Smooth muscle cell (in vitro differentiated cells): ENCODE measurements at regions not wholly inside any gene's neighbourhood (a gene's known extent, or its start where the extent isn't known, plus 50 kb on each side); places are given as distances from the start of the nearest gene placed in this dataset.

ENCODE experiments used
- DNase-seq: peaks from one replicate; lab custom pipeline; 2025; ENCODE audit not compliant: unreplicated experiment; lab: John Stamatoyannopoulos, UW
- H2AFZ ChIP-seq: fragments of 200-600 bp; sonication (generic); 2 replicates; pipeline ENCODE4 v1.6.0; 2016; ENCODE audit warnings: antibody characterized with exemption, low read depth, mild to moderate bottlenecking
- H3F3A ChIP-seq: fragments of 200-600 bp; sonication (generic); 2 replicates; pipeline ENCODE4 v1.6.0; 2017; ENCODE audit warnings: antibody characterized with exemption, low read depth
- H3K27ac ChIP-seq: fragments of 200-600 bp; sonication (generic); 2 replicates; pipeline ENCODE4 v1.5.1; 2016; ENCODE audit warnings: low read depth, mild to moderate bottlenecking
- H3K27me3 ChIP-seq: fragments of 200-600 bp; sonication (generic); 2 replicates; pipeline ENCODE4 v1.6.1; 2016; ENCODE audit warnings: low read depth, mild to moderate bottlenecking
- H3K36me3 ChIP-seq: fragments of 200-600 bp; sonication (generic); 2 replicates; pipeline ENCODE4 v1.5.1; 2016; ENCODE audit warnings: low read depth
- H3K4me1 ChIP-seq: fragments of 200-600 bp; sonication (generic); 2 replicates; pipeline ENCODE4 v1.5.1; 2016; ENCODE audit warnings: low read depth
- H3K4me2 ChIP-seq: fragments of 200-600 bp; sonication (generic); 2 replicates; pipeline ENCODE4 v1.6.0; 2016; ENCODE audit warnings: mild to moderate bottlenecking
- H3K4me3 ChIP-seq: fragments of 200-600 bp; sonication (generic); 2 replicates; pipeline ENCODE4 v1.5.1; 2016; ENCODE audit warnings: mild to moderate bottlenecking
- H3K79me2 ChIP-seq: fragments of 200-600 bp; sonication (generic); 2 replicates; pipeline ENCODE4 v1.6.0; 2016; ENCODE audit warnings: low read depth, mild to moderate bottlenecking
- H3K9ac ChIP-seq: fragments of 200-600 bp; sonication (generic); 2 replicates; pipeline ENCODE4 v1.6.0; 2016; ENCODE audit warnings: low read depth
- H3K9me3 ChIP-seq: fragments of 200-600 bp; sonication (generic); replicated peaks from 2 replicates; pipeline ENCODE4 v1.5.1; 2016; ENCODE audit warnings: low read depth
- H4K20me1 ChIP-seq: fragments of 200-600 bp; sonication (generic); 2 replicates; pipeline ENCODE4 v1.6.0; 2016; ENCODE audit warnings: low read depth
- CTCF ChIP-seq: fragments of 200-600 bp; sonication (generic); IDR thresholded peaks from 2 replicates; pipeline ENCODE4 v1.5.1; 2017; ENCODE audit warnings: borderline replicate concordance, mild to moderate bottlenecking, antibody characterized with exemption; ENCODE audit not compliant: insufficient read depth, poor library complexity, severe bottlenecking
- WGBS: methylation state at CpG from one replicate; pipeline ENCODE4 v1.1.7; 2016; ENCODE audit warnings: low lambda C conversion rate; 5-methylcytosine and 5-hydroxymethylcytosine counted together

- no peak for DNase-seq
- no peaks in the 10 kb centered on the region for H3K27me3 ChIP-seq
- H3K9ac ChIP-seq: no peak overlapping the region
- no peaks in the 10 kb centered on the region for H3K4me1 ChIP-seq
- WGBS: 50% methylated on average over 1 of the region's 1 CpG
- H3K79me2 ChIP-seq: no peaks in the 10 kb centered on the region
- TF ChIP-seq CTCF: no peak
- no peaks in the 10 kb centered on the region for H4K20me1 ChIP-seq
- no peak overlapping the region for H3K27ac ChIP-seq
- H3K4me2 ChIP-seq: no peak overlapping the region
- H3K9me3 ChIP-seq: no peaks in the 10 kb centered on the region
- H3K36me3 ChIP-seq: no peaks in the 10 kb centered on the region
- H3K4me3 ChIP-seq: no peak overlapping the region
- no peaks in the 10 kb centered on the region for H3F3A ChIP-seq
- H2AFZ ChIP-seq: no peak overlapping the region
Observed at GRCh38 chrX:148316446-148316845, 184.0 kb upstream of the AFF2 start.

GRCh38 chrX:148322906-148323305 lies 177.5 kb upstream of the AFF2 start:
- H3K27ac ChIP-seq: no peak overlapping the region
- H3K9me3 ChIP-seq: no peaks in the 10 kb centered on the region
- H3F3A ChIP-seq: no peaks in the 10 kb centered on the region
- H3K9ac ChIP-seq: no peak overlapping the region
- H3K4me3 ChIP-seq: no peak overlapping the region
- no peak overlapping the region for H3K4me2 ChIP-seq
- no peaks in the 10 kb centered on the region for H3K27me3 ChIP-seq
- 70% methylated on average over 2 of the region's 2 CpGs for WGBS
- no peak for TF ChIP-seq CTCF
- no peaks in the 10 kb centered on the region for H4K20me1 ChIP-seq
- H2AFZ ChIP-seq: no peak overlapping the region
- no peaks in the 10 kb centered on the region for H3K79me2 ChIP-seq
- H3K4me1 ChIP-seq: no peaks in the 10 kb centered on the region
- H3K36me3 ChIP-seq: no peaks in the 10 kb centered on the region
- DNase-seq: no peak

GRCh38 chrX:148333989-148334388 lies 166.4 kb upstream of the AFF2 start:
- Histone ChIP-seq H3K9ac (no peak overlapping the region), H3K9me3 (no peaks in the 10 kb centered on the region), H3K79me2 (no peaks in the 10 kb centered on the region), H3F3A (no peaks in the 10 kb centered on the region), H3K36me3 (no peaks in the 10 kb centered on the region), H3K4me3 (no peak overlapping the region), H3K27me3 (no peaks in the 10 kb centered on the region), H3K4me2 (no peak overlapping the region), H2AFZ (no peak overlapping the region), H4K20me1 (no peaks in the 10 kb centered on the region), H3K27ac (no peak overlapping the region), H3K4me1 (no peaks in the 10 kb centered on the region)
- no peak for TF ChIP-seq CTCF
- DNase-seq: no peak
- 67% methylated on average over 1 of the region's 1 CpG for WGBS

GRCh38 chrX:148337873-148338272 lies 162.5 kb upstream of the AFF2 start:
- WGBS: 88% methylated on average over 4 of the region's 4 CpGs
- H3K36me3 ChIP-seq: peaks cover 3% of the 10 kb centered on the region
- no peaks in the 10 kb centered on the region for H3F3A ChIP-seq
- no peak overlapping the region for H3K9ac ChIP-seq
- no peak overlapping the region for H3K4me2 ChIP-seq
- no peaks in the 10 kb centered on the region for H3K79me2 ChIP-seq
- H3K9me3 ChIP-seq: no peaks in the 10 kb centered on the region
- no peak overlapping the region for H3K4me3 ChIP-seq
- DNase-seq: no peak
- no peak for TF ChIP-seq CTCF
- no peaks in the 10 kb centered on the region for H3K27me3 ChIP-seq
- H4K20me1 ChIP-seq: no peaks in the 10 kb centered on the region
- no peak overlapping the region for H3K27ac ChIP-seq
- no peak overlapping the region for H2AFZ ChIP-seq
- H3K4me1 ChIP-seq: no peaks in the 10 kb centered on the region
